ENCODE measurements at regions not wholly inside any gene's neighbourhood (a gene's known extent, or its start where the extent isn't known, plus 50 kb on each side); places are given as distances from the start of the nearest gene placed in this dataset.
A peak's percentile ranks its signal among the peaks of the same experiment; 100 is the strongest.
"Not testable (repeated sequence)": the region's sequence is repeated elsewhere in the genome, so short reads cannot be mapped to it uniquely, and the experiment has no call there.

DNA sequence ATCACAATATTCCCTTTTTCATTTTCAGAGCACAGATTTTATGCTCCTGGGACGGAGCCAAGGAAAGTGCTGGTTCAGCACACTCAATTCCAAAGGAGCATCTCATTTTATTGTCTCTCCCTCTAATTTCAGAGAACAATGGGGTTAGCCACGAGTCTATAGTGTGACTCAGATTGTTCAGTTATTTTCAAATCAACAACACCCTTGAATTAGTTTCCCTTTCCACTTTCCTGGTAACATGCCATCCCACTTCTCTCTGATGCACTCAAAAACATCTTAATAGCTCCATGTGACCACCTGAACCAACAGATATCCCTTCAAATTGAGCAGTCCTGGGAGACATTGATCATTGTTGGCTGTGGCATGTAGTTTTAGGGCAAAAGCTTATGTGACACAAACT is 389.7 kb upstream of the MDFIC2 start:
- H3K36me3 ChIP-seq (ENCODE audit: insufficient read depth) = no peaks in the 10 kb centered on the region
- H3K9ac ChIP-seq = no peak overlapping the region
- no peak for TF ChIP-seq CTCF (conservative IDR thresholded peaks at IDR 0.05; ENCODE audit: low read depth, low read length)
- H3K27ac ChIP-seq = no peak overlapping the region
- H3K79me2 ChIP-seq (ENCODE audit: insufficient read depth, low read depth) = no peaks in the 10 kb centered on the region
- no peaks in the 10 kb centered on the region for H4K20me1 ChIP-seq (ENCODE audit: insufficient read depth)
- H3K27me3 ChIP-seq (ENCODE audit: insufficient read depth, low read depth) = no peaks in the 10 kb centered on the region
- no peaks in the 10 kb centered on the region for H3K4me1 ChIP-seq (ENCODE audit: low read depth, poor library complexity, severe bottlenecking)
- no peak overlapping the region for H2AFZ ChIP-seq (ENCODE audit: low read depth)
- no peak overlapping the region for H3K4me2 ChIP-seq
- H3K4me3 ChIP-seq (IDR thresholded peaks at IDR 0.05; ENCODE audit: insufficient read depth, low read depth, low read length) = no peak overlapping the region

DNA sequence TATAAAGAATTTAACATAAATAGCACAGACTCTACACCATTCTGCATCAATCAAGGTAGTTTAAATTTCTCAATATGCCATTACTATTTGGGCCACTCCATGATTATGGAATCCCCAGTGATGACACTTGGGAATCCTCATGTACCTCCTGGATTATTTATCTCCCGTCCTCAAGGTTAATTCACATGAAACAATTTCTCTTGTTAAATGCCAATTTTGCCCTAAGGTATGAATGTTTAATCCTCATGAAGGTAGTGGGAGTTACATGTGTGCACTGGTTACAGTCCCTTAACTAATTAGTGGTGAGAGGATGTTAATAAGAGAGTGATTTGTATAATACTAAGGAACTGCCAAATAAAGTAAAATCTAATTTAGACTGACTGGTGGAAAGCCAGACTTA is 372.3 kb upstream of the MDFIC2 start:
- no peaks in the 10 kb centered on the region for H3K79me2 ChIP-seq (ENCODE audit: insufficient read depth, low read depth)
- H3K27ac ChIP-seq = no peak overlapping the region
- no peak overlapping the region for H3K4me3 ChIP-seq (IDR thresholded peaks at IDR 0.05; ENCODE audit: insufficient read depth, low read depth, low read length)
- H4K20me1 ChIP-seq (ENCODE audit: insufficient read depth) = no peaks in the 10 kb centered on the region
- no peak overlapping the region for H2AFZ ChIP-seq (ENCODE audit: low read depth)
- H3K4me2 ChIP-seq = no peak overlapping the region
- TF ChIP-seq CTCF (conservative IDR thresholded peaks at IDR 0.05; ENCODE audit: low read depth, low read length) = no peak
- no peaks in the 10 kb centered on the region for H3K36me3 ChIP-seq (ENCODE audit: insufficient read depth)
- no peaks in the 10 kb centered on the region for H3K27me3 ChIP-seq (ENCODE audit: insufficient read depth, low read depth)
- no peaks in the 10 kb centered on the region for H3K4me1 ChIP-seq (ENCODE audit: low read depth, poor library complexity, severe bottlenecking)
- H3K9ac ChIP-seq = no peak overlapping the region

DNA sequence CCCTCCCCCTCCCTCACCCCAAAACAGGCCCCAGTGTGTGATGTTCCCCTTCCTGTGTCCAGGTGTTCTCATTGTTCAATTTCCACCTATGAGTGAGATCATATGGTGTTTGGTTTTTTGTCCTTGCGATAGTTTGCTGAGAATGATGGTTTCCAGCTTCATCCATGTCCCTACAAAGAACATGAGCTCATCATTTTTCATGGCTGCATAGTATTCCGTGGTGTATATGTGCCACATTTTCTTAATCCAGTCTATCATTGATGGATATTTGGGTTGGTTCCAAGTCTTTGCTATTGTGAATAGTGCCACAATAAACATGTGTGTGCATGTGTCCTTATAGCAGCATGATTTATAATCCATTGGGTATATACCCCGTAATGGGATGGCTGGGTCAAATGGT is 363.4 kb upstream of the MDFIC2 start:
- H2AFZ ChIP-seq (ENCODE audit: low read depth); H3K27ac ChIP-seq; H3K4me2 ChIP-seq; H3K27me3 ChIP-seq (ENCODE audit: insufficient read depth, low read depth); H3K79me2 ChIP-seq (ENCODE audit: insufficient read depth, low read depth); H3K36me3 ChIP-seq (ENCODE audit: insufficient read depth); H3K4me3 ChIP-seq (IDR thresholded peaks at IDR 0.05; ENCODE audit: insufficient read depth, low read depth, low read length); H3K4me1 ChIP-seq (ENCODE audit: low read depth, poor library complexity, severe bottlenecking); H3K9ac ChIP-seq; H4K20me1 ChIP-seq (ENCODE audit: insufficient read depth): not testable (repeated sequence)

DNA sequence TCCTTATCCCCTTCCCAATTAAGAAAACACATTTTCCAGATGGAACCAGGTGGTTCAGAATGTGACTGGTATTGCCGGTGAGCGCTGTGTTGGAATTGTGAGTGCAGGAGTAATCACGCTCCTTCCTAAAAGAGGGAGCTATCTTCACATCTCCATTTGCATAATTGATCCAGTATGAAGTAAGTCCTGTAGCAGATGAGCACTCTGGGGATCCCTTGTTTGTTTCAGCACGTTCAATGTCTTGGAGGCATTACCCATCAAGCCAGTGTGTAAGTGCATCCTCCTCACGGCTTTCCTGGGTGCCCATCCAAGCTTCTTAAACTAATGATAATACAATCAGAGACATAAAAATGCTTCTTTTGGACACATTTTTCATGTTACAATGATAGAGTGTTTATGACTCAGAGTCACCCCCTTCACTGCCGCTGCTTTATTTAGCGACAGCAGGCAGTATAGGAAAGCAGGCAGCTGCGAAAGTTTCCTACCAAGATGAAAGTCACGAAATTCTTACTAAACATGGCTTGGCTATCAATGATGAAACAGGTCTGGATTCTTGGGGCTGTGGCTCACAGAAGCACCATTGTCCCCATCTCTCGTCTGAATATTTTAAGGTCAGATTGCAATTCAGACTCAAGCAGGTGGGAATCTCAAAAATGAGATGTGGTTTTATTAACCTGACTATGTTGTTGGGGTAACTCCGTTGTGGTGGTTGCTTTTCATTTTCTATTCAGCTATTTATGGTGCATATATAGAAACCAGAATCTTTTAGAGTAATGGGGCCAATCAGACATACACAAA is 346.3 kb upstream of the MDFIC2 start:
- H3K36me3 ChIP-seq (ENCODE audit: insufficient read depth) = no peaks in the 10 kb centered on the region
- no peaks in the 10 kb centered on the region for H3K27me3 ChIP-seq (ENCODE audit: insufficient read depth, low read depth)
- H4K20me1 ChIP-seq (ENCODE audit: insufficient read depth) = no peaks in the 10 kb centered on the region
- no peaks in the 10 kb centered on the region for H3K79me2 ChIP-seq (ENCODE audit: insufficient read depth, low read depth)
- no peak overlapping the region for H3K4me3 ChIP-seq (IDR thresholded peaks at IDR 0.05; ENCODE audit: insufficient read depth, low read depth, low read length)
- H2AFZ ChIP-seq (ENCODE audit: low read depth) = peak overlapping the region; percentile 58
- H3K9ac ChIP-seq = peak overlapping the region; percentile 34; the same call in 1 of the 2 replicates
- TF ChIP-seq CTCF (conservative IDR thresholded peaks at IDR 0.05; ENCODE audit: low read depth, low read length) = no peak
- H3K4me2 ChIP-seq = peak overlapping the region; percentile 92
- H3K4me1 ChIP-seq (ENCODE audit: low read depth, poor library complexity, severe bottlenecking) = peaks cover 28% of the 10 kb centered on the region
- peak overlapping the region; percentile 64 for H3K27ac ChIP-seq

GRCh38 chr3:70657454-70657853 is 345.0 kb upstream of the MDFIC2 start:
- Histone ChIP-seq H3K9ac (no peak overlapping the region), H3K36me3 (ENCODE audit: insufficient read depth) (no peaks in the 10 kb centered on the region), H3K4me2 (peak overlapping the region; percentile 92; the same call in 1 of the 2 replicates), H3K4me1 (ENCODE audit: low read depth, poor library complexity, severe bottlenecking) (peaks cover 28% of the 10 kb centered on the region), H3K27me3 (ENCODE audit: insufficient read depth, low read depth) (no peaks in the 10 kb centered on the region), H3K4me3 (IDR thresholded peaks at IDR 0.05; ENCODE audit: insufficient read depth, low read depth, low read length) (no peak overlapping the region), H3K27ac (no peak overlapping the region), H3K79me2 (ENCODE audit: insufficient read depth, low read depth) (no peaks in the 10 kb centered on the region), H4K20me1 (ENCODE audit: insufficient read depth) (no peaks in the 10 kb centered on the region), H2AFZ (ENCODE audit: low read depth) (no peak overlapping the region)
- no peak for TF ChIP-seq CTCF (conservative IDR thresholded peaks at IDR 0.05; ENCODE audit: low read depth, low read length)
